DND-41 (cell line): ENCODE measurements at regions not wholly inside any gene's neighbourhood (a gene's known extent, or its start where the extent isn't known, plus 50 kb on each side); places are given as distances from the start of the nearest gene placed in this dataset.

ENCODE experiments used
- ATAC-seq: fragments of 200-7000 bp; cut with Tn5 transposase; 3 replicates; pipeline ENCODE4 v1.9.1; 2021; ENCODE audit warnings: low read depth; ENCODE audit not compliant: insufficient read depth
- DNase-seq: peaks from one replicate; pipeline ENCODE4 v3.0.0-alpha.2; 2020
- H2AFZ ChIP-seq: 2 replicates; pipeline ENCODE4 v1.6.0; 2012; ENCODE audit warnings: low read depth, low read length
- H3K27ac ChIP-seq: 2 replicates; pipeline ENCODE4 v1.5.1; 2012; ENCODE audit warnings: low read length, inconsistent platforms
- H3K27me3 ChIP-seq: fragments of 200-600 bp; sonication (generic); 2 replicates; pipeline ENCODE4 v1.6.0; 2012; ENCODE audit warnings: low read length, mild to moderate bottlenecking, inconsistent platforms; ENCODE audit not compliant: insufficient read depth, poor library complexity
- H3K36me3 ChIP-seq: 2 replicates; pipeline ENCODE4 v1.5.1; 2012; ENCODE audit warnings: low read length, inconsistent platforms; ENCODE audit not compliant: insufficient read depth
- H3K4me1 ChIP-seq: 2 replicates; pipeline ENCODE4 v1.5.1; 2012; ENCODE audit warnings: mild to moderate bottlenecking, low read length; ENCODE audit not compliant: insufficient read depth
- H3K4me2 ChIP-seq: 2 replicates; pipeline ENCODE4 v1.6.0; 2012; ENCODE audit warnings: mild to moderate bottlenecking, moderate library complexity, low read length, inconsistent platforms; ENCODE audit not compliant: insufficient read depth
- H3K4me3 ChIP-seq, 2 experiments: fragments of 200-600 bp in 1 of 2; shearing (Covaris generic) in 1 of 2; 2 replicates each; pipeline ENCODE4 v1.5.1; 2012 to 2016; ENCODE audit warnings: inconsistent platforms in 2 of 2, low read length in 2 of 2, mild to moderate bottlenecking in 2 of 2, low read depth in 1 of 2, moderate library complexity in 1 of 2
- H3K79me2 ChIP-seq: 2 replicates; pipeline ENCODE4 v1.6.0; 2012; ENCODE audit warnings: low read length, inconsistent platforms; ENCODE audit not compliant: insufficient read depth
- H3K9ac ChIP-seq: 2 replicates; pipeline ENCODE4 v1.6.0; 2012; ENCODE audit warnings: low read depth, mild to moderate bottlenecking, inconsistent platforms, low read length, moderate library complexity
- H3K9me3 ChIP-seq: 2 replicates; pipeline ENCODE4 v1.5.1; 2012; ENCODE audit warnings: low read length, moderate library complexity, mild to moderate bottlenecking, inconsistent platforms; ENCODE audit not compliant: insufficient read depth, severe bottlenecking
- H4K20me1 ChIP-seq: 2 replicates; pipeline ENCODE4 v1.6.0; 2012; ENCODE audit warnings: low read length; ENCODE audit not compliant: insufficient read depth
- EZH2 ChIP-seq: IDR thresholded peaks from 3 replicates; pipeline ENCODE4 v1.6.1; 2012; ENCODE audit warnings: borderline replicate concordance, low read depth, mild to moderate bottlenecking, moderate library complexity, low read length, inconsistent platforms; ENCODE audit not compliant: severe bottlenecking
- TF ChIP-seq, protein P1 (sequence below): IDR thresholded peaks from 2 replicates; pipeline ENCODE4 v1.5.1; 2012; ENCODE audit warnings: borderline replicate concordance, low read length, moderate library complexity, mild to moderate bottlenecking; ENCODE audit not compliant: poor library complexity, severe bottlenecking; ENCODE audit errors: extremely low read depth

DNA sequence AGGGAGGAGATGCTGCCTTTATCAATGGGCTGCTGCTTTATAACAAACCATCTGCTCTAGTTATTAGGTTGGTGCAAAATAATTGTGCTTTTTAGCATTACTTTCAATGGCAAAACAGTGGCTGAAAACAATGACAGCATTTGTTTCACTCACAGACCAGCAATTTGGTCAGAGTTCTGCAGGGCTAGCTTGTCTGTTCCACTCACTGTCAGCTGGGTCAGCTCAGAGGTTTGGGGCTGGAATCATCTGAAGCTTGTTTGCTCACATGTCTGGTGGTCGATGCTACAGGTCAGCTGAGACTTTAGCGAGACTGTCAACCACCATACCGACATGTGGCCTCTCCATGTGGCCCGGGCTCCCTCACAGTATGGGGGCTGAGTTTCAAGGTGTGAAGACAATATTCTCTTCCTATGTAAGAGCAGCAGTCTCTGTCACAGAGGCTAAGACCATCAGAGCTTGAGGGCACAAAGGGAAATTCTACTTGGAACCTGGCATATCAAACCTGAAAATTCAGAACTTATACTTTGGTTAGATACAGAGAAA, 81.3 kb upstream of the LIMCH1 start:
- Histone ChIP-seq H3K9ac (no peak overlapping the region), H3K9me3 (no peaks in the 10 kb centered on the region), H4K20me1 (no peaks in the 10 kb centered on the region), H3K79me2 (no peaks in the 10 kb centered on the region), H3K4me2 (no peak overlapping the region), H3K27me3 (peaks cover 2% of the 10 kb centered on the region), H2AFZ (no peak overlapping the region), H3K36me3 (no peaks in the 10 kb centered on the region), H3K4me1 (no peaks in the 10 kb centered on the region), H3K4me3 (no peak overlapping the region), H3K27ac (no peak overlapping the region)
- no peak for DNase-seq
- TF ChIP-seq EZH2 = no peak
- TF ChIP-seq, protein P1, sequence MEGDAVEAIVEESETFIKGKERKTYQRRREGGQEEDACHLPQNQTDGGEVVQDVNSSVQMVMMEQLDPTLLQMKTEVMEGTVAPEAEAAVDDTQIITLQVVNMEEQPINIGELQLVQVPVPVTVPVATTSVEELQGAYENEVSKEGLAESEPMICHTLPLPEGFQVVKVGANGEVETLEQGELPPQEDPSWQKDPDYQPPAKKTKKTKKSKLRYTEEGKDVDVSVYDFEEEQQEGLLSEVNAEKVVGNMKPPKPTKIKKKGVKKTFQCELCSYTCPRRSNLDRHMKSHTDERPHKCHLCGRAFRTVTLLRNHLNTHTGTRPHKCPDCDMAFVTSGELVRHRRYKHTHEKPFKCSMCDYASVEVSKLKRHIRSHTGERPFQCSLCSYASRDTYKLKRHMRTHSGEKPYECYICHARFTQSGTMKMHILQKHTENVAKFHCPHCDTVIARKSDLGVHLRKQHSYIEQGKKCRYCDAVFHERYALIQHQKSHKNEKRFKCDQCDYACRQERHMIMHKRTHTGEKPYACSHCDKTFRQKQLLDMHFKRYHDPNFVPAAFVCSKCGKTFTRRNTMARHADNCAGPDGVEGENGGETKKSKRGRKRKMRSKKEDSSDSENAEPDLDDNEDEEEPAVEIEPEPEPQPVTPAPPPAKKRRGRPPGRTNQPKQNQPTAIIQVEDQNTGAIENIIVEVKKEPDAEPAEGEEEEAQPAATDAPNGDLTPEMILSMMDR = no peak
- ATAC-seq = no peak

DNA sequence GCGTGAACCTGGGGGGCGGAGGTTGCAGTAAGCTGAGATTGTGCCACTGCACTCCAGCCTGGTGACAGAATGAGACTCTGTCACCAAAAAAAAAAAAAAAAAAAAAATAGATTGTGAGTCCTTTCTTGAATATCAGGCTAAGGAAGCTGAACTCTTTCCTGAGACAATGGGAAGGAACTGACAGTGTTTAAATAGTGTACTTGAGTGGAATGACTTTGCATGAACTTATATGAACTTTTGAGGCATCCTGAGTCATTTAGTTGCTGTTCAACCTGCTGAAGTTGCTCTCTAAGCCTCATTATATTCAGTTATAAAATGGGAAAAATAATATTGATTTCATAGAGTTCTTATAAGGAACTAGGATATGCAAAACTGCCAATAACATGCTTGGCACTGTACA, 79.3 kb upstream of the LIMCH1 start:
- no peaks in the 10 kb centered on the region for H4K20me1 ChIP-seq
- H3K4me3 ChIP-seq = no peak overlapping the region
- ATAC-seq = no peak
- no peak overlapping the region for H2AFZ ChIP-seq
- H3K27me3 ChIP-seq = peaks cover 2% of the 10 kb centered on the region
- H3K4me1 ChIP-seq = no peaks in the 10 kb centered on the region
- no peak overlapping the region for H3K9ac ChIP-seq
- DNase-seq = no peak
- no peak overlapping the region for H3K4me2 ChIP-seq
- H3K79me2 ChIP-seq = no peaks in the 10 kb centered on the region
- H3K27ac ChIP-seq = no peak overlapping the region
- H3K36me3 ChIP-seq = no peaks in the 10 kb centered on the region
- no peaks in the 10 kb centered on the region for H3K9me3 ChIP-seq
- TF ChIP-seq, protein P1 = no peak
- no peak for TF ChIP-seq EZH2

DNA sequence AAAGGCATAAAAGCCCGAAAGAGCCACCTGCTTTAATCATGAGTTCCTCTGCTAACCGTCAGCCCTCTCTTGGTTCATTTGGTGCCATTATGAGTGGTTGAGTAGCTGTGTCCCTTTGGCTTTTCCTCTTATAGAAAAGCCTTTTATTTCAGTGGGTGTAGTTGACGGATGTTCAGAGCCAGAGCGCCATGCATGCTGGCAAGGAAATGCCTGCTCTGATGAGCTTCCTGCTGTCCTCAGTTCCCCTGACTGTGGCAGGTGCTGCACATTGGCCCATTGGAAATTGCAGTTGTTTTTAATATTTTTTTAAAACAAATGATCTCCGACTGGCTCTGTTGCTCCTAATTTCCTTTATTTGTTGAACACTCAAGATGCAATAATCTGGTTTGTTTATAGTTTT, 77.3 kb upstream of the LIMCH1 start:
- H3K4me2 ChIP-seq = no peak overlapping the region
- DNase-seq = no peak
- no peak overlapping the region for H3K4me3 ChIP-seq
- no peak overlapping the region for H3K9ac ChIP-seq
- H3K27ac ChIP-seq = no peak overlapping the region
- TF ChIP-seq, protein P1 = no peak
- no peak for TF ChIP-seq EZH2
- no peaks in the 10 kb centered on the region for H3K4me1 ChIP-seq
- H2AFZ ChIP-seq = no peak overlapping the region
- H4K20me1 ChIP-seq = no peaks in the 10 kb centered on the region
- no peaks in the 10 kb centered on the region for H3K79me2 ChIP-seq
- no peak for ATAC-seq
- H3K9me3 ChIP-seq = no peaks in the 10 kb centered on the region
- no peaks in the 10 kb centered on the region for H3K36me3 ChIP-seq
- H3K27me3 ChIP-seq = peaks cover 2% of the 10 kb centered on the region
